AG04450 (cell line): ENCODE measurements at regions not wholly inside any gene's neighbourhood (a gene's known extent, or its start where the extent isn't known, plus 50 kb on each side); places are given as distances from the start of the nearest gene placed in this dataset.

Experiments used
- CTCF ChIA-PET: fragments of 300-600, 350-600 bp; formaldehyde crosslinking; extraction: SDS; loops from one replicate; lab custom pipeline; 2022; ENCODE audit warnings: antibody characterized with exemption, inconsistent platforms; lab: Charles Lee
- POLR2A ChIA-PET: fragments of 350-600 bp; formaldehyde crosslinking; extraction: SDS; loops from one replicate; lab custom pipeline; 2021; ENCODE audit warnings: antibody characterized with exemption, inconsistent platforms; lab: Yijun Ruan, JAX
- DNase-seq: peaks from one replicate; pipeline ENCODE4 v3.0.0-alpha.2; 2011; ENCODE audit warnings: low read depth, low spot score
- H3K27ac ChIP-seq: one replicate; pipeline ENCODE4 v1.5.1; 2012; ENCODE audit warnings: low read depth, low read length, control low read depth
- H3K27me3 ChIP-seq: one replicate; pipeline ENCODE4 v1.6.0; 2012; ENCODE audit warnings: low read length; ENCODE audit not compliant: control insufficient read depth, insufficient read depth
- H3K4me3 ChIP-seq: 2 replicates; pipeline ENCODE4 v1.5.1; 2011; ENCODE audit warnings: mild to moderate bottlenecking, low read depth, low read length, control low read depth
- H3K9me3 ChIP-seq: 2 replicates; pipeline ENCODE4 v1.5.1; 2012; ENCODE audit warnings: low read length; ENCODE audit not compliant: control insufficient read depth, insufficient read depth
- CTCF ChIP-seq: IDR thresholded peaks from 2 replicates; pipeline ENCODE4 v1.5.1; 2011; ENCODE audit warnings: low read depth, low read length, control low read depth, inconsistent platforms

GRCh38 chr9:28272127-28272526, 698.8 kb upstream of the C9orf72 start:
- Histone ChIP-seq H3K9me3 (no peaks in the 10 kb centered on the region), H3K27me3 (no peaks in the 10 kb centered on the region), H3K27ac (no peak overlapping the region), H3K4me3 (no peak overlapping the region)
- CTCF ChIA-PET = no interaction called here
- DNase-seq = no peak
- POLR2A ChIA-PET = no interaction called here
- no peak for TF ChIP-seq CTCF

GRCh38 chr9:28287455-28287854, 714.2 kb upstream of the C9orf72 start:
- no peak for DNase-seq
- Histone ChIP-seq H3K4me3 (no peak overlapping the region), H3K9me3 (no peaks in the 10 kb centered on the region), H3K27me3 (no peaks in the 10 kb centered on the region), H3K27ac (no peak overlapping the region)
- TF ChIP-seq CTCF = no peak
- POLR2A ChIA-PET = no interaction called here
- CTCF ChIA-PET = no interaction called here

- CTCF ChIA-PET = no interaction called here
- no peaks in the 10 kb centered on the region for H3K27me3 ChIP-seq
- POLR2A ChIA-PET = no interaction called here
- H3K4me3 ChIP-seq = no peak overlapping the region
- TF ChIP-seq CTCF = no peak
- H3K27ac ChIP-seq = no peak overlapping the region
- no peaks in the 10 kb centered on the region for H3K9me3 ChIP-seq
- no peak for DNase-seq
Measured at GRCh38 chr9:28289746-28290145, 716.5 kb upstream of the C9orf72 start.

DNA sequence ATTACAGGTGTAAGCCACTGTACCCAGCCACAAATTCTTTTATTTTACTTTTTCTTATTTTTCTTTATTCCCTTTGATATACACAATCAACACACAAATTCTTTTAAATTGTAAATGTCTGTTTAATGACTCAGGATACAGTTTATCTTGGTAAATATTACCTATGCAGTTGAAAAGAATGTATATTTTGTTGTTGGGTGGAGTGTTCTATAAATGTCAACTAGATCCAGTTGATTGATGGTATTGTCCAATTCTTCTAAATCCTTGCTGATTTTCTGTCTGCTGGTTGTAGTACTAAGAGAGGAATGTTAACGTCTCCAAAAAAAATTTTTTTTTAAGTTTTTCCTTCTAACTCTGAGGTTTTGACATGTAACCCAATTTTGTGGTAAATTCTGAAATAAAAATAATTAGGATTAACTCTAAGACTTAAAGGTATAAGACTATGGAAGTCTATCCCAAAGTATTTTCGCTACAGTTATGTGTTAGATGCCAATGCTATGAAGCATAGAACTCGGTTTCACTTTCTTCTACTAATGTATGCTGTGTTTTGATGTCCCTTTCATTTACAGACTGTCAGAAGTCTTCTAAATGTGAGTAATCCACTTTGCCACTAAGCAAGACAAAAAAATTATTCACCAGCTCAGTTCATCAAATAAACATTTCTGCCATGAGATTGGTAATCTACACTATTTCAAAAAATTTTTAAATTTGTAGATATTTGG, 720.2 kb upstream of the C9orf72 start:
- Histone ChIP-seq H3K4me3 (no peak overlapping the region), H3K9me3 (no peaks in the 10 kb centered on the region), H3K27me3 (no peaks in the 10 kb centered on the region), H3K27ac (no peak overlapping the region)
- POLR2A ChIA-PET = no interaction called here
- no peak for TF ChIP-seq CTCF
- CTCF ChIA-PET = no interaction called here
- no peak for DNase-seq

GRCh38 chr9:28301281-28301680, 728.0 kb upstream of the C9orf72 start:
- DNase-seq = no peak
- Histone ChIP-seq H3K27ac (no peak overlapping the region), H3K9me3 (no peaks in the 10 kb centered on the region), H3K27me3 (no peaks in the 10 kb centered on the region), H3K4me3 (no peak overlapping the region)
- no peak for TF ChIP-seq CTCF
- CTCF ChIA-PET = no interaction called here
- POLR2A ChIA-PET = no interaction called here
